GM19372 (cell line): ENCODE measurements at regions not wholly inside any gene's neighbourhood (a gene's known extent, or its start where the extent isn't known, plus 50 kb on each side); places are given as distances from the start of the nearest gene placed in this dataset.

ENCODE experiments used
- ATAC-seq: cut with Tn5 transposase; IDR thresholded peaks from one replicate; pipeline ENCODE4 v1.9.1; 2021; ENCODE audit warnings: mild to moderate bottlenecking, low read depth, moderate library complexity; ENCODE audit not compliant: unreplicated experiment

- ATAC-seq = no peak
Measured at GRCh38 chr10:113317489-113317888, 235.4 kb upstream of the HABP2 start.

- no peak for ATAC-seq
Measured at GRCh38 chr10:113319479-113319878, 233.4 kb upstream of the HABP2 start.

- ATAC-seq = no peak
Measured at GRCh38 chr10:113320211-113320610, 232.6 kb upstream of the HABP2 start.

GRCh38 chr10:113320987-113321386 lies 231.9 kb upstream of the HABP2 start:
- ATAC-seq = no peak

GRCh38 chr10:113322843-113323242 lies 230.0 kb upstream of the HABP2 start:
- ATAC-seq = no peak

- ATAC-seq = no peak
Measured at GRCh38 chr10:113323985-113324384, 228.9 kb upstream of the HABP2 start.

GRCh38 chr10:113326160-113327111 lies 226.4 kb upstream of the HABP2 start:
- no peak for ATAC-seq

GRCh38 chr10:113329121-113329596 lies 223.7 kb upstream of the HABP2 start:
- no peak for ATAC-seq

- no peak for ATAC-seq
Measured at GRCh38 chr10:113331961-113332360, 220.9 kb upstream of the HABP2 start.

- ATAC-seq = no peak
Measured at GRCh38 chr10:113333313-113333712, 219.5 kb upstream of the HABP2 start.

GRCh38 chr10:113335592-113335991 lies 217.3 kb upstream of the HABP2 start:
- no peak for ATAC-seq

GRCh38 chr10:113336549-113337130 lies 216.2 kb upstream of the HABP2 start:
- ATAC-seq = no peak

- ATAC-seq = no peak
Measured at GRCh38 chr10:113337142-113337541, 215.7 kb upstream of the HABP2 start.

GRCh38 chr10:113339121-113339520 lies 213.7 kb upstream of the HABP2 start:
- ATAC-seq = no peak

GRCh38 chr10:113340282-113340681 lies 212.6 kb upstream of the HABP2 start:
- no peak for ATAC-seq

- ATAC-seq = no peak
Measured at GRCh38 chr10:113341138-113341537, 211.7 kb upstream of the HABP2 start.

GRCh38 chr10:113345826-113346624 lies 206.8 kb upstream of the HABP2 start:
- no peak for ATAC-seq

GRCh38 chr10:113347508-113347907 lies 205.3 kb upstream of the HABP2 start:
- ATAC-seq = no peak

GRCh38 chr10:113348694-113349093 lies 204.2 kb upstream of the HABP2 start:
- ATAC-seq = no peak

- no peak for ATAC-seq
Measured at GRCh38 chr10:113350311-113351040, 202.4 kb upstream of the HABP2 start.
